Panc1 (cell line): ENCODE measurements at regions not wholly inside any gene's neighbourhood (a gene's known extent, or its start where the extent isn't known, plus 50 kb on each side); places are given as distances from the start of the nearest gene placed in this dataset.

Experiments
- ATAC-seq: fragments of 200-7000 bp; cut with Tn5 transposase; 2 replicates; pipeline ENCODE4 v1.9.1; 2020; ENCODE audit warnings: mild to moderate bottlenecking, moderate library complexity
- BruUV-seq: library from RNA; stranded (reverse); fragments of 400-500 nt; replicated peaks from 2 replicates; lab custom pipeline; 2021; lab: Mats Ljungman, UMichigan
- CTCF ChIA-PET: fragments of 300-600 bp; sonication (Branson Sonifier 250); formaldehyde crosslinking; loops from one replicate; lab custom pipeline; 2022; ENCODE audit warnings: antibody characterized with exemption; lab: Charles Lee
- POLR2A ChIA-PET: fragments of 300-600 bp; sonication (Branson Sonifier 250); formaldehyde crosslinking; loops from one replicate; lab custom pipeline; 2022; ENCODE audit warnings: antibody characterized with exemption; lab: Charles Lee
- DNase-seq: peaks from one replicate; pipeline ENCODE4 v3.0.0-alpha.2; 2010; ENCODE audit warnings: low read depth, low spot score
- H3K27ac ChIP-seq: 2 replicates; pipeline ENCODE4 v1.5.1; 2011; ENCODE audit warnings: mild to moderate bottlenecking, low read length, inconsistent platforms
- H3K27me3 ChIP-seq: fragments of 200-500 bp; sonication (Bioruptor generic); 2 replicates; pipeline ENCODE4 v1.6.0; 2014; ENCODE audit warnings: low read length, inconsistent platforms; ENCODE audit not compliant: control insufficient read depth, insufficient read depth
- H3K36me3 ChIP-seq: fragments of 200-500 bp; sonication (Bioruptor generic); 2 replicates; pipeline ENCODE4 v1.5.1; 2014; ENCODE audit warnings: inconsistent platforms, mild to moderate bottlenecking, low read length, moderate library complexity; ENCODE audit not compliant: control insufficient read depth, insufficient read depth
- H3K4me1 ChIP-seq: 2 replicates; pipeline ENCODE4 v1.5.1; 2011; ENCODE audit warnings: inconsistent platforms, mild to moderate bottlenecking, low read length, moderate library complexity; ENCODE audit not compliant: control insufficient read depth, insufficient read depth
- H3K4me3 ChIP-seq, 2 experiments: 2 replicates each; pipeline ENCODE4 v1.5.1; 2011 to 2012; ENCODE audit warnings: low read depth in 2 of 2, low read length in 2 of 2, mild to moderate bottlenecking in 2 of 2, inconsistent platforms in 1 of 2, moderate library complexity in 1 of 2
- H3K9me3 ChIP-seq: fragments of 200-500 bp; sonication (Bioruptor generic); 2 replicates; pipeline ENCODE4 v1.5.1; 2014; ENCODE audit warnings: low read depth, mild to moderate bottlenecking, inconsistent platforms, low read length, moderate library complexity; ENCODE audit not compliant: control insufficient read depth, insufficient read depth
- CTCF ChIP-seq: fragments of 450-650 bp; IDR thresholded peaks from 2 replicates; pipeline ENCODE4 v1.5.1; 2017; ENCODE audit warnings: mild to moderate bottlenecking
- POLR2AphosphoS5 ChIP-seq: IDR thresholded peaks from 2 replicates; pipeline ENCODE4 v1.6.1; 2012; ENCODE audit warnings: mild to moderate bottlenecking, low read depth, low read length, moderate library complexity
- REST ChIP-seq, 2 experiments: IDR thresholded peaks; 2 replicates each; pipeline ENCODE4 v1.6.1; 2011 to 2012; ENCODE audit warnings: low read depth in 2 of 2, control low read depth in 1 of 2, low read length in 1 of 2, mild to moderate bottlenecking in 1 of 2, moderate library complexity in 1 of 2; ENCODE audit not compliant: insufficient read depth in 1 of 2
- SIN3A ChIP-seq: IDR thresholded peaks from 2 replicates; pipeline ENCODE4 v1.6.1; 2012; ENCODE audit warnings: low read depth, mild to moderate bottlenecking, low read length, moderate library complexity, borderline replicate concordance; ENCODE audit not compliant: insufficient read depth
- TCF7L2 ChIP-seq: IDR thresholded peaks from 2 replicates; pipeline ENCODE4 v1.6.1; 2011; ENCODE audit warnings: mild to moderate bottlenecking, low read depth, low read length, inconsistent platforms
- in situ Hi-C: cut with HindIII; loops from 2 replicates; pipeline ENCODE4 v1.10.0; 2016; ENCODE audit warnings: low sequenced_read_pairs, low pct_unique_long_range_greater_than_20kb
- intact Hi-C: fragments of 100-400 bp; cut with micrococcal nuclease; formaldehyde crosslinking; loops from one replicate; pipeline ENCODE4 v1.10.0; 2022; ENCODE audit not compliant: unreplicated experiment

- intact Hi-C loops (no loop called here), in situ Hi-C loops (no loop called here)
- ChIA-PET CTCF (no interaction called here), POLR2A (no interaction called here)
- Histone ChIP-seq H3K9me3 (no peaks in the 10 kb centered on the region), H3K27ac (no peak overlapping the region), H3K4me1 (no peaks in the 10 kb centered on the region), H3K4me3 (no peak overlapping the region), H3K27me3 (no peaks in the 10 kb centered on the region; the same call in 1 of the 2 replicates), H3K36me3 (no peaks in the 10 kb centered on the region)
- no peak for DNase-seq
- TF ChIP-seq TCF7L2 (no peak), SIN3A (no peak), POLR2AphosphoS5 (no peak), CTCF (no peak), REST (IDR thresholded peaks at IDR 0.05; ENCODE audit: insufficient read depth in 1 of 2, low read depth in 2 of 2, low read length in 1 of 2) (no peak)
- ATAC-seq, result no peak
- no TSS peak for BruUV-seq
These were observed 208.2 kb downstream of the KIF26A start for GRCh38 chr14:104346608-104347007.

GRCh38 chr14:104348741-104349140, 210.4 kb downstream of the KIF26A start:
- DNase-seq (no peak), ATAC-seq (no peak)
- Histone ChIP-seq H3K4me1 (no peaks in the 10 kb centered on the region), H3K9me3 (no peaks in the 10 kb centered on the region), H3K4me3 (no peak overlapping the region), H3K36me3 (no peaks in the 10 kb centered on the region), H3K27me3 (no peaks in the 10 kb centered on the region; the same call in 1 of the 2 replicates), H3K27ac (no peak overlapping the region)
- TF ChIP-seq SIN3A, result no peak
- no peak for TF ChIP-seq REST (IDR thresholded peaks at IDR 0.05; ENCODE audit: insufficient read depth in 1 of 2, low read depth in 2 of 2, low read length in 1 of 2)
- no peak for TF ChIP-seq POLR2AphosphoS5
- TF ChIP-seq CTCF, result no peak
- TF ChIP-seq TCF7L2, result no peak
- in situ Hi-C loops, result no loop called here
- ChIA-PET CTCF (interaction anchor here (0.6 kb wide), 1 partner anchor 216 kb away, joined by 4 read pairs; no protein-coding TSS in a partner anchor), POLR2A (no interaction called here)
- no TSS peak for BruUV-seq
- intact Hi-C loops, result no loop called here
